HCT116 (cell line): ENCODE measurements at regions not wholly inside any gene's neighbourhood (a gene's known extent, or its start where the extent isn't known, plus 50 kb on each side); places are given as distances from the start of the nearest gene placed in this dataset.

Experiments
- ATAC-seq: fragments of 200-7000 bp; cut with Tn5 transposase; 2 replicates; pipeline ENCODE4 v1.9.1; 2020; ENCODE audit warnings: mild to moderate bottlenecking, moderate library complexity
- BruUV-seq: library from RNA; stranded (reverse); fragments of 400-500 nt; replicated peaks from 2 replicates; lab custom pipeline; 2021; lab: Mats Ljungman, UMichigan
- CTCF ChIA-PET: fragments of 300-600 bp; sonication (Branson Sonifier 250); formaldehyde crosslinking; loops from one replicate; lab custom pipeline; 2021; ENCODE audit warnings: antibody characterized with exemption; lab: Charles Lee
- POLR2A ChIA-PET: fragments of 300-600, 350-600 bp; sonication (Branson Sonifier 250); formaldehyde crosslinking; loops from one replicate; lab custom pipeline; 2021; ENCODE audit warnings: antibody characterized with exemption; lab: Charles Lee
- RAD21 ChIA-PET, 2 experiments: fragments of 300-600 bp; sonication (Branson Sonifier 250); formaldehyde crosslinking; loops; one replicate each; lab custom pipeline; 2023; ENCODE audit warnings: low total read pairs in 2 of 2; ENCODE audit not compliant: uncharacterized antibody in 2 of 2, unreplicated experiment in 2 of 2, low non-redundant PET in 1 of 2; lab: Charles Lee
- DNase-seq: peaks from one replicate; pipeline ENCODE4 v3.0.0-alpha.2; 2010; ENCODE audit warnings: low read depth, low spot score
- H2AFZ ChIP-seq: fragments of 200-600 bp; shearing (Covaris generic), sonication (generic); 2 replicates; pipeline ENCODE4 v1.6.1; 2017; ENCODE audit warnings: low read depth, mixed run types, mixed read lengths, antibody characterized with exemption, low read length; ENCODE audit not compliant: poor library complexity, severe bottlenecking
- H3K27ac ChIP-seq: 2 replicates; pipeline ENCODE4 v1.5.1; 2012; ENCODE audit warnings: low read depth, low read length
- H3K27me3 ChIP-seq: fragments of 200-600 bp; sonication (generic); 2 replicates; pipeline ENCODE4 v1.6.1; 2016; ENCODE audit warnings: mixed run types, low read length, mixed read lengths; ENCODE audit not compliant: insufficient read depth
- H3K36me3 ChIP-seq, 2 experiments: fragments of 200-500 bp in 1 of 2; fragments of 200-600 bp in 1 of 2; sonication (Bioruptor generic) in 1 of 2; sonication (generic) in 1 of 2; 2 replicates each; pipeline versions ENCODE4 v1.5.1 to v1.6.1; 2014 to 2016; ENCODE audit warnings: low read length in 2 of 2, inconsistent platforms in 1 of 2, mixed read lengths in 1 of 2, mixed run types in 1 of 2; ENCODE audit not compliant: insufficient read depth in 2 of 2, control insufficient read depth in 1 of 2
- H3K4me1 ChIP-seq, 2 experiments: fragments of 200-600 bp in 1 of 2; sonication (generic) in 1 of 2; 2 replicates each; pipeline versions ENCODE4 v1.5.1 to v1.6.1; 2012 to 2017; ENCODE audit warnings: low read length in 2 of 2, inconsistent platforms in 1 of 2, mild to moderate bottlenecking in 1 of 2, mixed read lengths in 1 of 2, mixed run types in 1 of 2, moderate library complexity in 1 of 2; ENCODE audit not compliant: insufficient read depth in 2 of 2, control insufficient read depth in 1 of 2
- H3K4me2 ChIP-seq: fragments of 200-600 bp; sonication (generic); 2 replicates; pipeline ENCODE4 v1.6.1; 2017; ENCODE audit warnings: mixed run types, low read length, mixed read lengths
- H3K4me3 ChIP-seq, 2 experiments: fragments of 200-600 bp in 1 of 2; sonication (generic) in 1 of 2; replicated peaks in 1 of 2; 2 replicates each; pipeline ENCODE4 v1.5.1; 2011 to 2016; ENCODE audit warnings: low read length in 2 of 2, control low read depth in 1 of 2, low read depth in 1 of 2, mild to moderate bottlenecking in 1 of 2, mixed read lengths in 1 of 2, mixed run types in 1 of 2
- H3K79me2 ChIP-seq: fragments of 200-600 bp; sonication (generic); 2 replicates; pipeline ENCODE4 v1.6.1; 2017; ENCODE audit warnings: mild to moderate bottlenecking, mixed run types, low read length, moderate library complexity, mixed read lengths; ENCODE audit not compliant: insufficient read depth
- H3K9ac ChIP-seq: fragments of 200-600 bp; sonication (generic); 2 replicates; pipeline ENCODE4 v1.6.1; 2016; ENCODE audit warnings: low read length, mixed read lengths
- H3K9me2 ChIP-seq: fragments of 200-600 bp; sonication (generic), shearing (Covaris generic); 2 replicates; pipeline ENCODE4 v1.6.1; 2017; ENCODE audit warnings: mixed run types, mild to moderate bottlenecking, moderate library complexity; ENCODE audit not compliant: insufficient read depth
- H3K9me3 ChIP-seq, 2 experiments: fragments of 200-500 bp in 1 of 2; fragments of 200-600 bp in 1 of 2; sonication (Bioruptor generic) in 1 of 2; sonication (generic) in 1 of 2; 2 replicates each; pipeline ENCODE4 v1.6.1; 2014 to 2017; ENCODE audit warnings: low read length in 2 of 2, mixed read lengths in 2 of 2, inconsistent platforms in 1 of 2, low read depth in 1 of 2, mild to moderate bottlenecking in 1 of 2, mixed run types in 1 of 2, moderate library complexity in 1 of 2; ENCODE audit not compliant: control insufficient read depth in 1 of 2, insufficient read depth in 1 of 2
- H4K20me1 ChIP-seq: fragments of 200-600 bp; sonication (generic), shearing (Covaris generic); 2 replicates; pipeline ENCODE4 v1.6.1; 2017; ENCODE audit warnings: mixed run types, mild to moderate bottlenecking, moderate library complexity; ENCODE audit not compliant: insufficient read depth
- CEBPB ChIP-seq: IDR thresholded peaks from 2 replicates; pipeline ENCODE4 v1.6.1; 2012; ENCODE audit warnings: low read depth
- FOSL1 ChIP-seq: IDR thresholded peaks from 2 replicates; pipeline ENCODE4 v1.6.1; 2012; ENCODE audit warnings: low read depth
- JUND ChIP-seq: IDR thresholded peaks from 2 replicates; pipeline ENCODE4 v1.6.1; 2012
- POLR2A ChIP-seq: IDR thresholded peaks from 2 replicates; pipeline ENCODE4 v1.7.0; 2011; ENCODE audit warnings: borderline replicate concordance; ENCODE audit not compliant: insufficient read depth, insufficient read length; ENCODE audit errors: extremely low read depth
- RAD21 ChIP-seq: IDR thresholded peaks from 2 replicates; pipeline ENCODE4 v1.6.1; 2012; ENCODE audit warnings: low read depth, mild to moderate bottlenecking
- SIN3A ChIP-seq: IDR thresholded peaks from 2 replicates; pipeline ENCODE4 v1.6.1; 2012; ENCODE audit warnings: low read depth
- SP1 ChIP-seq: IDR thresholded peaks from 2 replicates; pipeline ENCODE4 v1.6.1; 2012; ENCODE audit warnings: low read depth
- TCF7L2 ChIP-seq: IDR thresholded peaks from 2 replicates; pipeline ENCODE4 v1.7.0; 2011; ENCODE audit warnings: borderline replicate concordance, inconsistent platforms; ENCODE audit not compliant: insufficient read depth, insufficient read length; ENCODE audit errors: extremely low read depth
- YY1 ChIP-seq: IDR thresholded peaks from 2 replicates; pipeline ENCODE4 v1.6.1; 2011; ENCODE audit warnings: low read length, low read depth, moderate library complexity, mild to moderate bottlenecking; ENCODE audit not compliant: insufficient replicate concordance; ENCODE audit errors: extremely low read depth
- ZFX ChIP-seq: fragments of 450-650 bp; IDR thresholded peaks from 2 replicates; pipeline ENCODE4 v1.6.1; 2017
- intact Hi-C: fragments of 100-400 bp; cut with micrococcal nuclease; formaldehyde crosslinking; loops from 2 replicates; pipeline ENCODE4 v1.10.0; 2022
- TF ChIP-seq, protein P1 (sequence below): IDR thresholded peaks from 2 replicates; pipeline ENCODE4 v1.6.1; 2012
- TF ChIP-seq, protein P2 (sequence below): IDR thresholded peaks from 2 replicates; pipeline ENCODE4 v1.6.1; 2012

DNA sequence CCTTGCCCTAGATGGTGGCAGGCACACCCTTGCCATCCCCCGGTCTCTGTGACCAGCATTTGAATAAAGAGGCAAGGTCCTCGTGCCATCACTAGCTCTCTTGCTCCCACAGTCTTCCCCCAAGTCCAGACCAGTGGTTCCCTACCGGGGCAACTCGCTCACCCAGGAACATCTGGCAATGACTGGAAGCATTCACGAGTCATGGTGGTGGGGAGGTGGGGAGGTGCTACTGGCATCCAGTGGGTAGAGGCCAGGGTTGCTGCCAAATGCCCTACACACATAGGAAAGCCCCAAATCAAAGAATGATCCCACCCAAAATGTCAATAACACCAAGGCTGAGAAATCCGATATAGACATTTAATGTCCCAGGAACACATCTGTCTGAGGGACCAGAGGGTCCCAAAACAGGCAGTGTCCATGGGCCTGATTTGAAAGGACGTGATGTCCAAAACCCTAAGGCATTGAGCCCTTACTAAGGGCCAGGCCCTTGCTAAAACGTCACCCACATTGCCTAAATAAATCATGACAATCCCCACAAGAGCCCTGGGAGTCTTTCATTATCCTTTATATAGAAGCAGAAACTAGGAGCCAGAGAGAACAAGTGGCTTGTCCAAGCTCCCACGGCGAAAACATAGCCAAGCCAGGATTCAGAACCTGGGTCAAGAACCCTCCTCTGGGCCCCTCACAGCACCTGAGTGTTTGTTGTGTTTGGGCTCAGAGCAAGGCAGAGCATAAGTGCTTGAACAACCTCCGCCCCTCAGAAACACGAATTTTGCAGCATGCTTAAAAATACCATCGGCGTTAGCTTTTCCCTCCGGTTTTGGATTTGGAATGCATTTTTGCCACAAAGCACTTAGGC lies 119.3 kb upstream of the WWC1 start (continued):
- TF ChIP-seq YY1 (no peak), FOSL1 (no peak), JUND (no peak)

DNA sequence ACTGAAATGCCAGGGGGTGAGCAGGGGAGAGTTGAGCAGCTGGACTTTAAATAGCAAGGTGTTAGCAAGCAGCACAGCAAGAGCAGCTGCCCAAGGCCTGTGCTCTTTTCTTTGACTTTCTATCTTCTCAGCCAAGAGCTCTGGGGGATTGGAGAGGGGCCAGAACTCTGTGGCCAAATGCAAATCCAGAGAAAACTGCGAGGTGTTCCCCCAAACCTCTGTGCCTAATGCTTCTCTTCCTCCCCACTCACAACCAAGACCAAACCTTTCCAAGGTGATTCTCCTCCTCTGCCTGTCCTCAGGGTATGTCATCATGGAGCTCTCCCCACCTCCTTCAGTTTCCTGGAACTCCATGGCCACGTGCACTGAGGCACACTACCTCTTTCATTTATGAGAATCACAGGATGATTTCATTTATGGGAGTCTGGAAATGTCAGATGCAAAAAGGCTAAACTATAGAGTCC lies 118.7 kb upstream of the WWC1 start:
- RAD21 ChIA-PET = no interaction called here
- POLR2A ChIA-PET = no interaction called here
- ATAC-seq (no peak), DNase-seq (no peak)
- no peak overlapping the region for H3K4me3 ChIP-seq
- H3K27ac ChIP-seq = no peak overlapping the region
- H2AFZ ChIP-seq = no peak overlapping the region
- no peaks in the 10 kb centered on the region for H3K4me1 ChIP-seq
- no peaks in the 10 kb centered on the region for H3K79me2 ChIP-seq
- H3K27me3 ChIP-seq = peaks cover 42% of the 10 kb centered on the region
- no peak overlapping the region for H3K9ac ChIP-seq
- no TSS peak for BruUV-seq
- H3K4me2 ChIP-seq = no peak overlapping the region
- H3K9me3 ChIP-seq = no peaks in the 10 kb centered on the region
- H3K36me3 ChIP-seq = no peaks in the 10 kb centered on the region
- no peaks in the 10 kb centered on the region for H4K20me1 ChIP-seq
- CTCF ChIA-PET = no interaction called here
- H3K9me2 ChIP-seq = no peaks in the 10 kb centered on the region
- TF ChIP-seq POLR2A (no peak), JUND (no peak), SIN3A (no peak), SP1 (no peak), ZFX (no peak), CEBPB (no peak), TCF7L2 (no peak), FOSL1 (no peak), RAD21 (no peak)
- TF ChIP-seq, protein P1, sequence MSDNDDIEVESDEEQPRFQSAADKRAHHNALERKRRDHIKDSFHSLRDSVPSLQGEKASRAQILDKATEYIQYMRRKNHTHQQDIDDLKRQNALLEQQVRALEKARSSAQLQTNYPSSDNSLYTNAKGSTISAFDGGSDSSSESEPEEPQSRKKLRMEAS = no peak
- TF ChIP-seq, protein P2, sequence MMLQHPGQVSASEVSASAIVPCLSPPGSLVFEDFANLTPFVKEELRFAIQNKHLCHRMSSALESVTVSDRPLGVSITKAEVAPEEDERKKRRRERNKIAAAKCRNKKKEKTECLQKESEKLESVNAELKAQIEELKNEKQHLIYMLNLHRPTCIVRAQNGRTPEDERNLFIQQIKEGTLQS = no peak
- intact Hi-C loops = no loop called here
